ENCODE measurements at regions not wholly inside any gene's neighbourhood (a gene's known extent, or its start where the extent isn't known, plus 50 kb on each side); places are given as distances from the start of the nearest gene placed in this dataset.
"Not testable (repeated sequence)": the region's sequence is repeated elsewhere in the genome, so short reads cannot be mapped to it uniquely, and the experiment has no call there.

DNA sequence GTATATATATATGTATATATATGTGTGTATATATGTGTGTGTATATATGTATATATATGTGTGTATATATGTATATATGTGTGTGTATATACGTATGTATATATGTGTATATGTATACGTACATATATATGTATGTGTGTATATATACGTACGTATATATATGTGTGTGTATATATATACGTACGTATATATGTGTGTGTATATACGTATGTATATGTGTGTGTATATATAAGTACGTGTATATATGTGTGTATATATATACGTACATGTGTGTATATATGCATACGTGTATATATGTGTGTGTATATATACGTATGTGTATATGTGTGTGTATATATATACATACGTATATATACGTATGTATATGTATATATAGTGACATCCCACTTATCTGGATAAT, 154.4 kb downstream of the CDRT15L2 start:
- DNase-seq (ENCODE audit: low read depth in 2 of 3, low spot score in 2 of 3), result no peak

DNA sequence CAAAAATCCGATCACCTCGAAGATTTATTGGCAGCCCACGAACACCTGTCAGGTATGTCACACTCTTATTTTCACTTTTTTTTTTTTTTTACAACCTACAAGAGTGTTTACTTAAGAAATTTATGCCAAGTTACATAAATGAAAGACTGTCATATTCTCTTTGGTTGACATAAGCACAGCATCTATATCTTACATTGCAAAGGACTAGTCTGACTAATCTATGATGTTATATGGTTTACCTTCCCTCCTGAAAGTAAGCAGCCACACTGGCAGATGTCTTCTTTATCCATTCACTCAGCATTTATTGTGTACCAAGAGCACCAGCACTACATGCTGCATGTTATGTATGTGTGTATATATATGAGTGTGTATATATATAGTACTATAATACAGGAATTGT, 156.3 kb downstream of the CDRT15L2 start:
- no peak for DNase-seq (ENCODE audit: low read depth in 2 of 3, low spot score in 2 of 3)

DNA sequence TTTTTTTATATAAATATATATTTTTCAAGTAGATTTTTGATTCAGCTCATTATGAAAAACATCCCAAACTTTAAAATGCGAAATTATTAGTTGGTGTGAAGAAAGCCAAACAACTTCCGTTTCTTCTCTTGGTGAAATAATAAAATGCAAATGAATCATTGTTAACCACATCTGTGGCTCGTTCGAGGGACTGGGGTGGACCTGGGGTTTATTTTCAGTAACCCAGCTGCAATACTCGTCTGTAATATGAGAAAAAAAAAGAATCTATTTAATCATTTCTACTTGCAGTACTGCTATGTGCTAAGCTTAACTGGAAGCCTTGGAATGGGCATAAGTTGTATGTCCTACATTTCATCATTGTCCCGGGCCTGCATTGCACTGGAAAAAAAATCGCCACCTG, 158.1 kb downstream of the CDRT15L2 start:
- DNase-seq (ENCODE audit: low read depth in 2 of 3, low spot score in 2 of 3), result not testable (repeated sequence)

DNA sequence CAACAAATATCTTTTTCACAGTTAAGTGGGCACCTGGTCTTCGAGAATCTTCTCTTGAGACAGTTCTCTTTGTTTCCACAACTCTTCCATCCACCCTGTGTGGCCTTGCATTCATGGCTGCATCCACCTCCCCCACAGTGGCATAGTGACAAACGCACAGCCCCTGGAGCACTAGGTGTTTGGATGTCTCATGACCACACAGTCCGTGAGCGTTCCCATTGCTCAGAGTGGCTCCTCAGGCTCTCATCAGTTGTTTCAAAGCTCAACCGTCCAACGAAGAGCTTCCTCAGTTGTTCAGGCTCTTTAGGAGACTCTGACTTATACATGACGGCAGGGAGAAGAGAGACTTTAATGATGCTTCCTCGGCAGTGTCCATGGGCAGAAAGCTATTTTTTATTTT, 191.6 kb downstream of the CDRT15L2 start:
- no peak for DNase-seq (ENCODE audit: low read depth in 2 of 3, low spot score in 2 of 3)

DNA sequence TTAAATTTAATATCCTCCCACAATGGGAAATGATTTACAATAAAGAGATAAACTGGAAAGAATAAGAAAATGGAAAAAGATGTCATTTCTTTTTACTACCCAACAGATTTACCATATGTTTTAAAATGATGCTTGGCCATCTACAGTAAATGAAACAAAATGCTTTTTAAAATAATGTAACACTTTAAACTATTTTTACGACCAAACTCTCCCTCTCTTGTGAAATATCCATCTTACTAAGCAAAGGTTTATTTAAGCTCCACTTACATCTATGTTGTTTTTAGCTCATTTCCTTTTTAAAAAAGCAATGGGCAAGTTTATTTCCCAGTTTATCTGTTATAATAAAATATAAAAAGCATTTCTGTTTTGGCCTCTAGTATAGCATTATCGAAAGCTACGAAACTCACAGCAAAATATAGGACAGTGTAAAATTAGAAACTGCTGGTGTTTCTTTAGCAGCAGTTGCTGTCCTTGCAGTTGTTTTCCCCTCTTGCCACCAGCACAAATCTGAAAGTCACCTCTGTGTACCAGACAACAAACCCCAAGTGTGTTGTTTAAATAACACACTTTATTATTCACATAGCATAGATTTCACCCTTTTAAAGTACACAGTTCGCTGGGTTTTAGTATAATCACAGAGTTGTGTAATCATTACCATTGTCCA, 195.1 kb downstream of the CDRT15L2 start:
- DNase-seq (ENCODE audit: low read depth in 2 of 3, low spot score in 2 of 3), result no peak

DNA sequence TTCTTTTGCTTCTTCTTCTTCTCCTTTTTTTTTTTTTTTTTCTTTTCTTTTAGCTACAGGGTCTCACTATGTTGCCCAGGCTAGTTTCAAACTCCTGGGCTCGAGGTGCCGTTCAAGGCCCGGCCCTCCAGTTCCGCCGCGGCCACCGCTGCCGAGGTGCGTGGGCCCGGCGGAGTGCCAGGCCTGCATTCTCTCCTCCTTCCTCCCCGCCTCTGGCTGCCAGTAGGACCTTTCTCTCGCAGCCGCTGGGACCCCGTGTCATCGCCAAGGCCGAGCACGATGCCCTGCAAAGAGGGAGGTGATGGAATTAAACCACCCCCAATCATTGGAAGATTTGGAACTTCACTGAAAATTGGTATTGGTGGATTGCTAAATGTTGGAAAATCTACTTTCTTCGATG, 195.8 kb downstream of the CDRT15L2 start:
- no peak for DNase-seq (ENCODE audit: low read depth in 2 of 3, low spot score in 2 of 3)

DNA sequence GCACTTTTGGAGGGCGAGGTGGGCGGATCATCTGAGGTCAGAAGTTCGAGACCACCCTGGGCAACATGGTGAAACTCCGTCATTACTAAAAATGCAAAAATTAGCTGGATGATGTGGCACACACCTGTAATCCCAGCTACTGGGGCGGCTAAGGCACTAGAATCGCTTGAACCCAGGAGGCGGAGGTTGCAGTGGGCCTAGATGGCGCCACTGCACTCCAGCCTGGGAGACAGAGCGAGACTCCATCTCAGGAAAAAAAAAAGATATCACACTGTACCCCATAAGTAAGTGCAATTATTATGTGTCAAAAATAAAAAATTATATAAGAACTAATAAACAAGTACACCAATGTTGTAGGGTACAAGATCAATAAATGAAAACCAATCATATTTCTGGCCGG, 200.0 kb downstream of the CDRT15L2 start:
- no peak for DNase-seq (ENCODE audit: low read depth in 2 of 3, low spot score in 2 of 3)

DNA sequence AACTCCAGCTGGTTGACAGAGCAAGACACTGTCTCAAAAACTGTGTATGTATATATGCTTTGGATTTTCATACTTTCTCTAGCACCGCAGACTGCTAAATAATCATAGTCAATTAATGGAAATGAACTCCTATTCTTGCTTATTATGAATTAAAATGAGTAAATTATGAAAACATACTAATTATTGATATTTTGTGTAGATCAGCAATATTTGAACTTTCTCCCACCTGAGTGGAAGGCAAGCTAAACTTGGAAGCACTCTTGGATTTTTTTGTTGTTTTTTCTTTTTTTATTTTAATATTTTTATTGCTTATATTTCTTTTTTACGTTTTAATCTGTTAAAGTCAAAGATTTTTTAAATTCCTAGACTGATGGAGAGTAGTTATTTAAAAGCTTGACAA, 201.7 kb downstream of the CDRT15L2 start:
- DNase-seq (ENCODE audit: low read depth in 2 of 3, low spot score in 2 of 3), result no peak

DNA sequence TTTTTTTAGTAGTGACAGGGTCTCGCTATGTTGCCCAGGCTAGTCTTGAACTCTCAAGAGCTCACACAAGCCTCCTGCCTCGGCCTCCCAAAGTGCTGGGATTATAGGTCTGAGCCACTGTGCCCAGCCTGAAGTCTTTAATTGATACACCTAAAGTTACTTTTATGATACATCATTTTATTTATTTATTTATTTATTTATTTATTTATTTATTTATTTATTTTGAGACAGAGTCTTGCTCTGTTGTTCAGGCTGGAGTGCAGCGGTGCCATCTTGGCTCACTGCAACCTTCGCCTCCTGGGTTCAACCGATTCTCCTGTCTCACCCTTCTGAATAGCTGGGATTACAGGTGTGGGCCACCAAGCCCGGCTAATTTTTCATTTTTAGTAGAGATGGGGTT, 202.3 kb downstream of the CDRT15L2 start:
- not testable (repeated sequence) for DNase-seq (ENCODE audit: low read depth in 2 of 3, low spot score in 2 of 3)

DNA sequence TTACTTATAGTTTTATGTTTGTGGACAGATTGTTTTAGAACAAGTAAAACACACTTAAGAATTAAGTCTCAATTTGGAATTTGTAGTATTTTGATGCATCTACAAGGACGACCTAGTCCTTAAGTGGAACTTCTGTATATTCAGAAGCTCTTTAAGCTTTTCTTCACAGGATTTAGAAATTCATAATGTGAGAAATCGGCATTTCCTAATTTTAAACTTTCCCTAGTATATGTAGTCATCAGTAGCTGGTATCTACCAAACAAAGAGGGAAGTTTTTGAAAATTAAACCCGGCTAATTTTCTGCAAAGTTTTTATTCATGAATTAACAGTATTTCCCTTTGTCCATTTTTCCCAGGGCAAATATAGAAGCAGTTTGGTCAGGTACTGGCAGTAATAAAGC, 203.6 kb downstream of the CDRT15L2 start:
- no peak for DNase-seq (ENCODE audit: low read depth in 2 of 3, low spot score in 2 of 3)

DNA sequence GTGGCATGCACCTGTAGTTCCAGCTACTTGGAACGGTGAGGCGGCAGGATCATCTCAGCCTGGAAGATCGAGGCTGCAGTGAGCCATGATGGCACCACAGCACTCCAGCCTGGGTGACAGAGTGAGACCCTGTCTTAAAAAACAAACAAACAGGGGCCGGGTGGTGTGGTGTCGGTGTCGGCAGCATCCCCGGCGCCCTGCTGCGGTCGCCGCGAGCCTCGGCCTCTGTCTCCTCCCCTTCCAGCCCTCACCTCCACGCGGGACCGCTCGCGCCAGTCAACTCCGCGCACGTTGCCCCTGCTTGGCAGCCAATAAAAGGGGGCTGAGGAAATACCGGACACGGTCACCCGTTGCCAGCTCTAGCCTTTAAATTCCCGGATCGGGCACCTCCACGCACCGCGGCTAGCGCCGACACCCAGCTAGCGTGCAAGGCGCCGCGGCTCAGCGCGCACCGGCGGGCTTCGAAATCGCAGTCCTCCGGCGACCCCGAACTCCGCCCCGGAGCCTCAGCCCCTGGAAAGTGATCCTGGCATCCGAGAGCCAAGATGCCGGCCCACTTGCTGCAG, 204.7 kb downstream of the CDRT15L2 start:
- DNase-seq (ENCODE audit: low read depth in 2 of 3, low spot score in 2 of 3), result no peak

DNA sequence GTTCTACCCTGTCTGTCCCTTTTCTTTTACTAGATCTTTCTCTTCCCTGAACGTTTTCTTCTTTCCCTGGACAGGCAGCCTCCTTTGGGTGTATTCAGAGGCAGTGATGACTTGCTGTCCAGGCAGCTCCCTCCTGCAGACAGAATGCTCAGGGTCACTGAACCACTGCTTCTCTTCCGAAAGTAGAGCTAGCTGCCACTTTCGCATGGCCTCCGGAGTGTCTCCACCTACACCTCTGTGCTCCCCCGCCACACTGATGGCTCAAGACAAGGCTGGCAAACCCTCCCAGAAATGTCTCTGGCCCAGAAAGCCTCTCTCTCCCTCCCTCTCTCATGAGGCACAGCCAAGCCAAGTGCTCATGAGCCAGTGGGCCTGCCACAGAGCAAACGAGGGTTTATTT, 207.8 kb downstream of the CDRT15L2 start:
- DNase-seq (ENCODE audit: low read depth in 2 of 3, low spot score in 2 of 3), result no peak

DNA sequence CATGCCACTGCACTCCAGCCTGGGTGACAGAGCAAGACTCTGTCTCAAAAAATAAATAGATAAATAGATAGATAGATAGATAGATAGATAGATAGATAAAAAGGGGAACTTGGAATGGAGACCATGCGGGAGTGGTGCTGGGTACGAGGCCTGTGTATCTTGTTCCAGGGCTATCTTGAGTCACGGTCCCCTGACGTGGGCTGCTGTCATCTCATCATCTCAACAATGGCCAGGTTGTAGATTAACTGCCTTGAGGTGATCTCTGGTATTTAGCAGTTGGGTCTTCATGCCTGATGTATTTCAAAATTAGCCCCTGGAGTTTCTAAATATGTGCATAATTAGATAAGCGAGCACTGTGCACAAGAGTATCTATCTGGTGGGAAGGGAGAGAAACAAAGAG, 212.1 kb downstream of the CDRT15L2 start:
- no peak for DNase-seq (ENCODE audit: low read depth in 2 of 3, low spot score in 2 of 3)

DNA sequence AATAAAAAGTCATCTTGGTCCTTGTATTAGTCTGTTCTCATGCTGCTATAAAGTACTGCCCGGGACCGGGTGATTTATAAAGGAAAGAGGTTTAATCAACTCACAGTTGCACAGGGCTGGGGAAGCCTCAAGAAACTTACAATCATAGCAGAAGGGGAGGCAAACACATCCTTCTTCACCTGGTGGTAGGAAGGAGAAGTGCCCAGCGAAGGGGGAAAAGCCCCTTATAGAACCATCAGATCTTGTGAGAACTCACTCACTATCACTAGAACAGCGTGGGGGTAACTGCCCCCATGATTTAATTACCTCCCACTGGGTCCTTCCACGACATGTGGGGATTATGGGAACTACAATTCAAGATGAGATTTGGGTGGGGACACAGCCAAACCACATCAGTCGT, 215.0 kb downstream of the CDRT15L2 start:
- DNase-seq (ENCODE audit: low read depth in 2 of 3, low spot score in 2 of 3), result not testable (repeated sequence)

DNA sequence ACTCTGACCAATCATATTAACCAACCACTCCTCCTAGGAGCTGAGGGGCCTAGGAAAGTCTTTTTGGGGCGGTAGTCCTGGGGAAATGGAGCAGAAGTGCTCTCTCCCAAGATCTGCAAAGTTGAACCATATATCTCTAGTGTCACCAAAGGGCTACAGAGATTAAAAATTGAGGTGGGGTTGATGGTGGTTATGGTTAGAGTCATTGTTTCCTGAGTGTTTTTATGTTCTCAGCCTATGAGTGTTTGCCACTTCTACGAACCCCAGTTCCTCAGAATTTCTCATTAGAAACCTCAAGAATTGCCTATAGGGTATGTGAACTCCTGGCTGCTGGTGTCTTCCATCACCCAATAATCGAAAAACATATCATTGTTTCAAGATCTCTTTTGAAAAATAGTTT, 217.8 kb downstream of the CDRT15L2 start:
- no peak for DNase-seq (ENCODE audit: low read depth in 2 of 3, low spot score in 2 of 3)

DNA sequence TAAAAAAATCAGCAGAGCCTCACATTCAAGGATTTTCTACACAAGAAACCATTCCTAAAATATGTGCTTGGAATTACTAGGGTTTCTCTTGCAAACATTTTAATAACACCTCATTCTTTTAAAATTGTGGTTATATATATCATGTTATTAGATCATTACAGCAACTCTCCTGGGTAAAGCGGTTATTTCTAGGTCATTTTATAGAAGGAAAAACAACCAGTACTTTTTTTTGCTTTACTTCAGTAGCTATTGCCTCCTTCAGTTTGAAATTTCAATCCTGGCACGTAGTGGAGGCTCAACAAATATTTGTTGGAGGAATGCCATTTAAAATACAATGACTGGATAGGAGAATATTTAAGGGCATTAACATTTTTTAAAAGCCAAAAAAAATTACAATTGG, 220.6 kb downstream of the CDRT15L2 start:
- no peak for DNase-seq (ENCODE audit: low read depth in 2 of 3, low spot score in 2 of 3)

DNA sequence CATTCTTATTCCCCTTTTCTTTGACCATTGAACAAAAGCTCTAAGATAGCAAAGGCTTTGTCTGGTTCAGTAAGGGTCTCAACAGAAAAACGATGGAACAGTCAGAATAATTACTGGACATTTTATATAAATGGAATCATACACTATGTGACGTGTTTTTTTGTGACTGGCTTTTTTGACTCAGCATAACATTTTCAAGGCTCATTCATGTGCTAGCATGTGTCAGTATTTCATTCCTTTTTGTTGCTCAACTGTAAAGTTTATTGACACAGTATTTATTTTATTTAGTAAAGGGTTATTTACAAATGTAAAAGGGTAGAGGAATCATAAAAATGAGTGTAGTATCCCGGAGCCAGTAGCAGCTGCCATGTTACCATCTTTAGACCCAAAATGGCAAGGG, 226.2 kb downstream of the CDRT15L2 start:
- no peak for DNase-seq (ENCODE audit: low read depth in 2 of 3, low spot score in 2 of 3)

DNA sequence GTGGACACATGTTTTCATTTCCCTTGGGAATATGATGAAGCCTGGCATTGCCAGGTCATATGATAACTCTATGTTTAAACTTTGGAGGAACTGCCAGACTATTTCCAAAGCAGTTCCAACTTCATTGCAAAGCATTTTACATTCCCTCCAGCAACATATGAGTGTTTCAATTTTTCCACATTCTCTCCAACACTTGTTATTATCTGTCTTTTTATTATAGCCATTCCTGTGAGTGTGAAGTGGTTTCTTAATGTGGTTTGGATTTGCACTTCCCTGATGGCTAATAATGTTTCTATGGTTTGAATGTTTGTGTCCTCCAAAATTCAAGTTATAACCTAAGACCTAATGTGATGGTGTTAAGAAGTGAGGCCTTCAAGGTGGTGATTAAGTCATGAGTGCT, 228.0 kb downstream of the CDRT15L2 start:
- DNase-seq (ENCODE audit: low read depth in 2 of 3, low spot score in 2 of 3), result not testable (repeated sequence)

DNA sequence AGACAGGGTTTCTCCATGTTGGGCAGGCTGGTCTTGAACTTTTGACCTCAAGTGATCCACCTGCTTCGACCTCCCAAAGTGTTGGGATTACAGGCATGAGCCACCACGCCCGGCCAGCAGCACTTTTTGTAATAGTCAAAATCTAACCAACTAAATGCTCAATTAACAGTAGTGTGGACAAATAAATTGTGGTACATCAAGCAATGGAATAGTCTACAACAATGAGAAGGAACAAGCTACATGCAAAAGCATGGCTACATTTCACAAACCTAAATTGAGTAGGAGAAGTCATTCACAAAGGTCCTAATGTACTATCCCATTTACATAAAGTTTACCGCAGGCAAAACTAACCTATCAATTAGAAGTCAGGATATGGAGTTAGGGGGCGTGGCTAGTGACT, 227.4 kb downstream of the USP22 start:
- not testable (repeated sequence) for DNase-seq (ENCODE audit: low read depth in 2 of 3, low spot score in 2 of 3)

DNA sequence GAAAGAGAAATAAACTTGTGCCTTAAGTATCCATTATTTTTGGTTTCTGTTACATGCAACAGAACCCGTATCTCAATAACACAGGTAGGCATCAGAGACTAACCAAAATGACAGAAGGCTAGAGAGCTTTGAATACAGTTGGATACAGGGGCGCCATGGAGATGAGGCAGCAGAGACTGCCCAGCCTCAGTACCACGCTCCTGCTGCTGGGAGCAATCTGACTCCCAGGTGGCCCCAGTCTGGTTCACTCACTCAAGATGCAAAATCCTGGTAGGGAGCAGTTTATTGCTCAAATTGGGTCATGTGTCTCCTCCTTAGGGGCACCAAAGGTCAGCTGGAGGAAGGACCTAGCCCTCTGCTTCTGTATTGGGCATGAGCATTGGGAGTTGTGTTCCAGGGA, 218.9 kb downstream of the USP22 start:
- no peak for DNase-seq (ENCODE audit: low read depth in 2 of 3, low spot score in 2 of 3)

DNA sequence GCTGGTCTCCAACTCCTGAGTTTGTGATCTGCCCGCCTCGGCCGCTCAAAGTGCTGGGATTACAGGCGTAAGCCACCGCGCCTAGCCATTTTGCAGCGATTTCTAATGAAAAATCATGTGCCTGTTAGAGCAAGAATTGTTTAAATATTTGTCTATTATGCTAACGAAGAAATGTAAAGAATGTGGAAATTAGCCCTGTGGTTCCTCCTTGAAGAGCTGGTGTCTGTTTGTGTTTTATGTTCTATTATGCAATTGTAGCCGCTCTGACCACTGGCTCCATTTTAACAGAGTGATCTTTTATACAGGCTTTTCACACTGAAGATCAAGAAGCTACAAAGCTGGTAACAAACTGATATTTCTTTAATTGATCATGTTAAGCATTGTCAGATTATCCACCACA, 217.3 kb downstream of the USP22 start:
- no peak for DNase-seq (ENCODE audit: low read depth in 2 of 3, low spot score in 2 of 3)

DNA sequence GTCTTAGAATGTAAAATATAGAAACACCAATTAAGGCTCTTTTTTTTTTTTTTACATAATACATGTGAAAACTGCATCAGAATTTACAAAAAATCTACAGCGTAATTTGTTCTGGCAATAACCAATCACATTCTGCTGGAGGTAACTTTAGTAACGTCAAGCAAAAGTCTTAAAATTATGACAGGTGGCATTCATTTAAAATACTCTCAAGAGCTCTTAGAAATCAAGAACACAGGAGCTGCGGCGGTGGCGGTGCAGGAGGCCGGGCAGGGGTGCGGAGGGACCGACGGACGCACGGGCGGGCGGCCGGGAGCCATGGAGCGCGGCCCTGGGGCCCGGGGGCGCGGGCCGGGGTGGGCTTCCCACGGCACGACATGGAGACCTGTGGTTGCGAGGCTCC, 202.4 kb downstream of the USP22 start:
- not testable (repeated sequence) for DNase-seq (ENCODE audit: low read depth in 2 of 3, low spot score in 2 of 3)
